T-helper 1 cell treated with Interleukin-12 subunit alpha and Interleukin-12 subunit beta and Interleukin-4 antibody, amounts not matched to agents 30 μg/mL and 1 μg/mL, for 36 hours (primary cell): ENCODE measurements at regions not wholly inside any gene's neighbourhood (a gene's known extent, or its start where the extent isn't known, plus 50 kb on each side); places are given as distances from the start of the nearest gene placed in this dataset.

Experiments used
- H3K27ac Mint-ChIP-seq: one replicate; pipeline ENCODE4 v1.8.0; 2021; ENCODE audit warnings: mild to moderate bottlenecking, mixed read lengths
- H3K27me3 Mint-ChIP-seq: one replicate; pipeline ENCODE4 v1.8.0; 2021; ENCODE audit warnings: low read depth, mixed read lengths
- H3K36me3 Mint-ChIP-seq: one replicate; pipeline ENCODE4 v1.8.0; 2021; ENCODE audit warnings: low read depth, mixed read lengths
- H3K4me1 Mint-ChIP-seq: one replicate; pipeline ENCODE4 v1.8.0; 2021; ENCODE audit warnings: low read depth, mixed read lengths
- H3K4me3 Mint-ChIP-seq: one replicate; pipeline ENCODE4 v1.8.0; 2021; ENCODE audit warnings: mild to moderate bottlenecking, moderate library complexity, mixed read lengths
- H3K9me3 Mint-ChIP-seq: one replicate; pipeline ENCODE4 v1.8.0; 2021; ENCODE audit warnings: mixed read lengths

DNA sequence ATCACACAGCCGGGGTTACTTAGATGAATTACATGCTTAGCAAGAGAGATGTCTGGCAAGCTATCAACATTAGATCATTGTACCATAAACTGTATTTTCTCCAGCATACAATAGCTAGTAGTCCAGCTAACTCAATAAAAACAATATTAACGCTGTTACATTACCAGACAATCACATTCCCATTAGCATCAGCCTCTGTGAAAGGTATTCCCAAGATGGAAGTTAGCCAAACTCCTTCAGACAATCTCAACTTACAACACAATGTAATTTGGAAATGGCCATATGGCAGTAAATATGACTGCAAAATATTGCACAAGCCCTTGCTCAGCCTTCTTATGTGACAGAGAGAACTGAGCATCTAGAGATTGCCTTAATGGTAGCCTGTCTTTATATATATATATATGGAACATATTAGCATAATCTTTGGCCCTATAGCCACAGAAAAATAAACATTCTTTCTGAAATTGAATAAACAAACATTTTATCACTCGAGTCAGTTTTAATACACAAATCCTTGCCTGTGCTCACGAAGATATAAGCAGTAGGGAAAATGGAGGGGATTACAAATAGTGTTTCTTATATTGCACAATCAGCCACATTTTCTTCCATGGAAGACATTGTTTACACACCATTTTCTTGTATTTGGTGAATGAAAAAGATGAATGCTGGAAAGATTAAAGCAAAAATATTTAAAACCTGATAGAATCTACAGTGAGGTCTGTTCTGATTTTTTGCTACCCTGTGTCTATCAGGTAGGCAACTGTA, 1060.5 kb downstream of the DIAPH3 start:
- H3K27ac Mint-ChIP-seq: no peak overlapping the region
- no peak overlapping the region for H3K4me3 Mint-ChIP-seq
- H3K27me3 Mint-ChIP-seq: no peaks in the 10 kb centered on the region
- peaks cover 7% of the 10 kb centered on the region for H3K9me3 Mint-ChIP-seq
- no peaks in the 10 kb centered on the region for H3K4me1 Mint-ChIP-seq
- H3K36me3 Mint-ChIP-seq: no peaks in the 10 kb centered on the region

DNA sequence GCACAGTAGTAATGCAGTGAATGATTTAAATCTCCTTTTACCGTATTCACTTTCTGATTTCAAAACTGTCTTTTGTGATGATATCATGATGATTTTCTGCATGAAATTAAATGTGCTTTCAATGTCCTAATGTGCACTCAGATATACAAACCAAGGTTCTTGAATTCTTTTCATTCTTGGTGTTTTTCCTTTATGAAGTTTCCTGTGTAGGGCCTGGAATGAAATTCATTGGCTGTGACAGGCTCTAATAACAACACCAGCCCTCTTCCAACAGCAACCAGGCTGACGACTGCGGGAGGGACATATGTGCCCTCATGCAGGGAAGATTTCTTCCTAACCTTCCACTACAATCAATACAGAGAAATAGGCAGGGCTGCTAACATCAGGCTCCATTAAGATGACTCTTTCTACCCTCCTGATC, 1052.0 kb downstream of the DIAPH3 start:
- peaks cover 6% of the 10 kb centered on the region for H3K9me3 Mint-ChIP-seq
- H3K27ac Mint-ChIP-seq: no peak overlapping the region
- no peaks in the 10 kb centered on the region for H3K36me3 Mint-ChIP-seq
- no peaks in the 10 kb centered on the region for H3K27me3 Mint-ChIP-seq
- no peaks in the 10 kb centered on the region for H3K4me1 Mint-ChIP-seq
- no peak overlapping the region for H3K4me3 Mint-ChIP-seq

GRCh38 chr13:59112221-59112718, 1051.5 kb downstream of the DIAPH3 start:
- H3K27ac Mint-ChIP-seq: no peak overlapping the region
- peaks cover 6% of the 10 kb centered on the region for H3K9me3 Mint-ChIP-seq
- no peaks in the 10 kb centered on the region for H3K4me1 Mint-ChIP-seq
- H3K36me3 Mint-ChIP-seq: no peaks in the 10 kb centered on the region
- H3K4me3 Mint-ChIP-seq: no peak overlapping the region
- no peaks in the 10 kb centered on the region for H3K27me3 Mint-ChIP-seq

GRCh38 chr13:59119475-59119874, 1044.3 kb downstream of the DIAPH3 start:
- Mint-ChIP-seq H3K27ac (no peak overlapping the region), H3K9me3 (no peaks in the 10 kb centered on the region), H3K36me3 (no peaks in the 10 kb centered on the region), H3K4me3 (no peak overlapping the region), H3K4me1 (no peaks in the 10 kb centered on the region), H3K27me3 (no peaks in the 10 kb centered on the region)

DNA sequence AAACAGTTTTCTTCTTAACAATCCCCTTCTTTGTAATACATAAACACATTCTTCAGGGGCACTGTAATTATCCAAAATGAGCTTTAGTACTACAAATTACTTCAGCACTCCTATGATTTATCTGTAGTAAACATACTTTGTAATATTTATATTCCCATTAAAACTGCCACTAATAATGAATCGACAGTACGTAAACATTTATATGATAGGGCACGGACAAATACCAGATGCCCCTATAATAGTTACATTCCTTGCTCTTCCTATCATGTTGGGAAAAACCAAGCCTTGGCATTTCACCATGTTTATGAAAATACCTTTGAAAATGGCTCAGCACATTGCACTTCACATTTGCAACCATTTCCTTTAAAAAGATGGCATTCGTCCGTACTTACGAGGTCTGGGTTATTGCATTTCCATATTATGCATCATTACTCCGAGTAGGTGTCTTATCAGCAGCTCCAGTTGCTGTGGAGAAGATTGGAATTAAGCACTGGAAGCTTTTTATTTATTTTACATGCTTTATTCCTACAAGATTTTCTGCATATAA, 1043.4 kb downstream of the DIAPH3 start:
- Mint-ChIP-seq H3K36me3 (no peaks in the 10 kb centered on the region), H3K27ac (no peak overlapping the region), H3K9me3 (no peaks in the 10 kb centered on the region), H3K4me3 (no peak overlapping the region), H3K27me3 (no peaks in the 10 kb centered on the region), H3K4me1 (no peaks in the 10 kb centered on the region)

- H3K4me3 Mint-ChIP-seq: no peak overlapping the region
- H3K27ac Mint-ChIP-seq: no peak overlapping the region
- no peaks in the 10 kb centered on the region for H3K36me3 Mint-ChIP-seq
- H3K27me3 Mint-ChIP-seq: no peaks in the 10 kb centered on the region
- H3K9me3 Mint-ChIP-seq: no peaks in the 10 kb centered on the region
- no peaks in the 10 kb centered on the region for H3K4me1 Mint-ChIP-seq
Observed at GRCh38 chr13:59121507-59121906, 1042.2 kb downstream of the DIAPH3 start.

DNA sequence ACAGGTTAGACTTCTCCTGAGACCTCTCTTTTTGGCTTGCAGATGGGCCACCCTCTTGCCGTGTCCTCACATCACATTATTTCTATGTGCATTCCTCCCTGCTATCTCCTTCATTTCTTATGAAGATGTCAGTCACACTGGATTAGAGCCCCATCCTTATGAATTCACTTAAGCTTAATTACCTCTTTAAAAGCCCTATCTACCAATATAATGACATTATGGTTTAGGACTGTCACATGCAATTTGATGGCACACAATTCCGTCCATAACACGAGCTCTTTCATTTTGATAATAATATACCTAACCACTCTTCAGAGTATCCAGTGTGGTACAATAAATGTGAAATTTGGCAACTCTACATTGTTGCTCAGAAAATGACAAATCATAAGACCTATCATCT, 1037.3 kb downstream of the DIAPH3 start:
- Mint-ChIP-seq H3K4me3 (no peak overlapping the region), H3K9me3 (no peaks in the 10 kb centered on the region), H3K27me3 (no peaks in the 10 kb centered on the region), H3K36me3 (no peaks in the 10 kb centered on the region), H3K27ac (no peak overlapping the region), H3K4me1 (no peaks in the 10 kb centered on the region)

- Mint-ChIP-seq H3K9me3 (peaks cover 10% of the 10 kb centered on the region), H3K4me1 (no peaks in the 10 kb centered on the region), H3K27me3 (no peaks in the 10 kb centered on the region), H3K4me3 (no peak overlapping the region), H3K27ac (no peak overlapping the region), H3K36me3 (no peaks in the 10 kb centered on the region)
Observed at GRCh38 chr13:59133903-59134302, 1029.8 kb downstream of the DIAPH3 start.

DNA sequence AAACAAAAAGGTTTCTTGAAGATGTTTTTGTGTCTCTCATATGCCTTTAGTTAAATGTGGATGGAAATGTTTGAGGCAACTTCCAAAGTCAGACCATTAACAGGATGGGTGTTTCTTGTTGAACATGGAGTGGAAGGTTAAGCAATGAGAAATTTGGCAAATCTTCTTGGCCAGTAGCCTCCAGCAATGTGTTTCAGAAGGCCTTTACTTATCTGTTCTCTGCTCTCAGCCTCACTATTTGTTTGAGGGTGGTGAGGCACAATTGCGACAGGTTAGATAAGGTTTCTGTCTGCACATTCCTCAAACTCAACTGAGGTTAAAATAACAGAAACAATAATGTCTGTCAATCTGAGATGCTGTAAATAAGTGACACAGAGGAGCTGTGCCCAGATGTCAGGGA, 1019.0 kb downstream of the DIAPH3 start:
- no peak overlapping the region for H3K4me3 Mint-ChIP-seq
- no peaks in the 10 kb centered on the region for H3K27me3 Mint-ChIP-seq
- H3K27ac Mint-ChIP-seq: no peak overlapping the region
- H3K36me3 Mint-ChIP-seq: no peaks in the 10 kb centered on the region
- H3K4me1 Mint-ChIP-seq: no peaks in the 10 kb centered on the region
- H3K9me3 Mint-ChIP-seq: peaks cover 3% of the 10 kb centered on the region

DNA sequence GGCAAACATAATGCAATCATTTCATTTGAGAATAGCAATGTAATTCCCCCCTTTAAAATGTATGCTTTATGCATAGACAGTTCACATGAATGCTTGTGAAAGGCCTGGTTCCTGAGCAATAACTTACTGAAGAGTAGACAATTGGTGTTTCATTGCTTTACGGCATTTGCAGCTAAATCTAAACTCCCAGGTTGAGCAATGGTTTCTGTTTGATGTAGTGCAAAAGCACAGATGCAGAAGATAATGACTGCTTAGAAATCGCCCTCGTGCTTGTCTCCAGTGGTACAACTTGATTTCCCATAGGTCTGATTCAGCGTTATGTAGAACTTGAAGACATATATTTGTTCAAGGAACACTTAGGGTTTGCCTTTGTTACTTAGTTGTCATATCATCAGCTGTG, 1018.3 kb downstream of the DIAPH3 start:
- Mint-ChIP-seq H3K4me1 (no peaks in the 10 kb centered on the region), H3K27me3 (no peaks in the 10 kb centered on the region), H3K36me3 (no peaks in the 10 kb centered on the region), H3K9me3 (peaks cover 3% of the 10 kb centered on the region), H3K27ac (no peak overlapping the region), H3K4me3 (no peak overlapping the region)

DNA sequence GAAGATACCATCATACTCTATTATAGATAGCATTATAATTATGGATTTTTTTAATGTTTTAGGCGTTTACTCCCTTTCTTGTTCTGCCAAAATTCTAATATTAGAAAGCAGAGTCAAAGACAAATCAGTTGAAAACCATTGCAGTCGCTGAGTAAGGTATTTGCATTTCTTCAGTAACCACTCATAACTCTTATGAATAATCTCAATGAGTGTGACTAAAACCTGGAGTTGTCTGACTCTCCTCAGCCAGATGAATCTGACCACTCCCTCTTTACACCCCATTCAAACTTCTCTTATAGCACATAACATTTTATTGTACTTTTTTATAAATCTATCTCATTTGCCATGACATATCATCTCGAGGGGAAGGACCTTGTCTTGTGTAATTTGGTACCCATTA, 1006.5 kb downstream of the DIAPH3 start:
- Mint-ChIP-seq H3K4me1 (no peaks in the 10 kb centered on the region), H3K9me3 (no peaks in the 10 kb centered on the region), H3K27me3 (no peaks in the 10 kb centered on the region), H3K27ac (no peak overlapping the region), H3K4me3 (no peak overlapping the region), H3K36me3 (no peaks in the 10 kb centered on the region)

GRCh38 chr13:59166174-59166573, 997.6 kb downstream of the DIAPH3 start:
- H3K4me1 Mint-ChIP-seq: no peaks in the 10 kb centered on the region
- no peaks in the 10 kb centered on the region for H3K9me3 Mint-ChIP-seq
- no peaks in the 10 kb centered on the region for H3K27me3 Mint-ChIP-seq
- no peaks in the 10 kb centered on the region for H3K36me3 Mint-ChIP-seq
- no peak overlapping the region for H3K4me3 Mint-ChIP-seq
- no peak overlapping the region for H3K27ac Mint-ChIP-seq

GRCh38 chr13:59172076-59172475, 991.7 kb downstream of the DIAPH3 start:
- no peaks in the 10 kb centered on the region for H3K36me3 Mint-ChIP-seq
- H3K9me3 Mint-ChIP-seq: no peaks in the 10 kb centered on the region
- no peak overlapping the region for H3K4me3 Mint-ChIP-seq
- no peaks in the 10 kb centered on the region for H3K4me1 Mint-ChIP-seq
- H3K27me3 Mint-ChIP-seq: no peaks in the 10 kb centered on the region
- no peak overlapping the region for H3K27ac Mint-ChIP-seq

DNA sequence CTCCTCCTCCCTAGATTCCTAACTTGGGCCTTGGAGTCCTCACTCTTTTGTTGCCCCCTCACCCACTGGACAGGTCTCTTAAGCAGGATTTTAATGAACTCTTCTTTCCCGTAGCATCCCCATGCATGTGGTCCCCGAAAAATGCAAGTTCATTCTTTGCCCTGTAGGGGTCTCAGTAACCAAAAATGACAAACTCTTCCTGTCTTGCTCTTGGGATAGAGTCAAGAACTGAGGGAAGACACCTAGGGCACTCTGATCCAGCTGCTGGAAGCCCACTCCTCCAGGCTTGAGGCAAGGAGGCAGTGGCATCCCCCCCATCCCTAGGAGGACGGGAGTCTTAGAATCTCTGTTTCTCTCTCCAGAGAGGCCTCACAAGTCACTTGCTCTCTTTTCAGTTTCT, 987.0 kb downstream of the DIAPH3 start:
- Mint-ChIP-seq H3K9me3 (no peaks in the 10 kb centered on the region), H3K27ac (no peak overlapping the region), H3K4me1 (no peaks in the 10 kb centered on the region), H3K27me3 (no peaks in the 10 kb centered on the region), H3K4me3 (no peak overlapping the region), H3K36me3 (no peaks in the 10 kb centered on the region)

GRCh38 chr13:59178344-59178743, 985.4 kb downstream of the DIAPH3 start:
- H3K36me3 Mint-ChIP-seq: no peaks in the 10 kb centered on the region
- no peak overlapping the region for H3K4me3 Mint-ChIP-seq
- H3K4me1 Mint-ChIP-seq: no peaks in the 10 kb centered on the region
- no peaks in the 10 kb centered on the region for H3K27me3 Mint-ChIP-seq
- no peak overlapping the region for H3K27ac Mint-ChIP-seq
- H3K9me3 Mint-ChIP-seq: no peaks in the 10 kb centered on the region
